LHCN-M2 (cell line): ENCODE measurements at regions not wholly inside any gene's neighbourhood (a gene's known extent, or its start where the extent isn't known, plus 50 kb on each side); places are given as distances from the start of the nearest gene placed in this dataset.

ENCODE experiments used
- DNase-seq: peaks from one replicate; pipeline ENCODE4 v3.0.0-alpha.2; 2012; ENCODE audit warnings: low read depth

DNA sequence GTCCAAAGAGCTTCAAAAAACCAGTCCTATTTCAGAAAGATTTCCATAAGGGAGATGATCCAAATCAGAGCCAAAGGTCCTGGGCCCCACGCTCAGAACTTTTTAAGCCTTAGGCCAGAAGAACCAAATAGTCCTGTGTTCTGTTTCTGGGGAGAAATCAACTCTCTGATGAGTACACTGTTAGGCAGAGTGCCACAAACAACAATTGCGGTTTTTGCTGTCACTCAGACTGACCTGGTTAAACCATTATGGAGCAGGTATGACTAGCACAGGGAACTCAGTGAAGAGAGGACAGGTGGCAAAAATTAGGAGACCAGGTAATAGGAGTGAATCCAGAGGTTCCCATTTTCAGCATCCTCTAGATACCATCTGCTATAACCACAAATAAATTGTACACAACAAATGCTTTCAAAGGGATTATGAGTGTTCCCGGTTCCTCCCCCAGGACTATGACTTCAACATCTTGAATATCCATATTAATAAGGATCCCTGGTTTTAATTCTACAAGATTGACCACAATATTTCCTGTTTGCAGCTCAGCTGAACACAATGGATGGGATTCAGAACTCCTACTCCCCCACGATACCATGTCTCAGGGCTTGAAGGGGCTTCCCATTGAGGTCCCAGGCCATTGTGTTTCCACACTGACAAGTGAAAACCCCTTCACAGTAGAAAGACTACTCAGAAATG, 52.1 kb upstream of the FREM1 start:
- DNase-seq: no peak

- DNase-seq: no peak
Observed at GRCh38 chr9:14961372-14962068, 51.3 kb upstream of the FREM1 start.

GRCh38 chr9:14960881-14961280, 50.7 kb upstream of the FREM1 start:
- DNase-seq: no peak
